ENCODE measurements at regions not wholly inside any gene's neighbourhood (a gene's known extent, or its start where the extent isn't known, plus 50 kb on each side); places are given as distances from the start of the nearest gene placed in this dataset.

GRCh38 chr5:173710528-173710927 is 94.1 kb upstream of the BOD1 start:
- TF ChIP-seq CTCF (IDR thresholded peaks at IDR 0.05) (no peak), POLR2A (IDR thresholded peaks at IDR 0.05) (no peak)
